ENCODE measurements at regions not wholly inside any gene's neighbourhood (a gene's known extent, or its start where the extent isn't known, plus 50 kb on each side); places are given as distances from the start of the nearest gene placed in this dataset.
"Not testable (repeated sequence)": the region's sequence is repeated elsewhere in the genome, so short reads cannot be mapped to it uniquely, and the experiment has no call there.

GRCh38 chrX:46152756-46153155 is 392.5 kb downstream of the ZNF674 start:
- Mint-ChIP-seq H3K4me3 (ENCODE audit: unreplicated experiment) (no peak overlapping the region), H3K9me3 (ENCODE audit: unreplicated experiment) (peaks cover 36% of the 10 kb centered on the region), H3K27me3 (ENCODE audit: unreplicated experiment) (no peaks in the 10 kb centered on the region), H3K4me1 (ENCODE audit: unreplicated experiment) (no peaks in the 10 kb centered on the region), H3K36me3 (ENCODE audit: unreplicated experiment) (peaks cover 5% of the 10 kb centered on the region), H3K27ac (ENCODE audit: unreplicated experiment) (no peak overlapping the region)
- no peak for TF ChIP-seq CTCF (IDR thresholded peaks at IDR 0.05)
- no peak for DNase-seq (ENCODE audit: extremely low spot score, unreplicated experiment)

- not testable (repeated sequence) for H3K27me3 Mint-ChIP-seq (ENCODE audit: unreplicated experiment); H3K36me3 Mint-ChIP-seq (ENCODE audit: unreplicated experiment); DNase-seq (ENCODE audit: extremely low spot score, unreplicated experiment); H3K27ac Mint-ChIP-seq (ENCODE audit: unreplicated experiment); H3K4me1 Mint-ChIP-seq (ENCODE audit: unreplicated experiment); H3K4me3 Mint-ChIP-seq (ENCODE audit: unreplicated experiment)
- H3K9me3 Mint-ChIP-seq (ENCODE audit: unreplicated experiment) = peaks cover 30% of the 10 kb centered on the region
These were observed 393.9 kb downstream of the ZNF674 start for GRCh38 chrX:46151332-46151731.

GRCh38 chrX:46144566-46144965 is 400.7 kb downstream of the ZNF674 start:
- DNase-seq (ENCODE audit: extremely low spot score, unreplicated experiment) = no peak
- no peak for TF ChIP-seq CTCF (IDR thresholded peaks at IDR 0.05)
- no peaks in the 10 kb centered on the region for H3K27me3 Mint-ChIP-seq (ENCODE audit: unreplicated experiment)
- H3K9me3 Mint-ChIP-seq (ENCODE audit: unreplicated experiment) = peaks cover 20% of the 10 kb centered on the region
- H3K4me3 Mint-ChIP-seq (ENCODE audit: unreplicated experiment) = no peak overlapping the region
- no peaks in the 10 kb centered on the region for H3K36me3 Mint-ChIP-seq (ENCODE audit: unreplicated experiment)
- no peaks in the 10 kb centered on the region for H3K4me1 Mint-ChIP-seq (ENCODE audit: unreplicated experiment)
- no peak overlapping the region for H3K27ac Mint-ChIP-seq (ENCODE audit: unreplicated experiment)

- Mint-ChIP-seq H3K9me3 (ENCODE audit: unreplicated experiment) (peaks cover 30% of the 10 kb centered on the region), H3K36me3 (ENCODE audit: unreplicated experiment) (no peaks in the 10 kb centered on the region), H3K4me3 (ENCODE audit: unreplicated experiment) (no peak overlapping the region), H3K4me1 (ENCODE audit: unreplicated experiment) (no peaks in the 10 kb centered on the region), H3K27ac (ENCODE audit: unreplicated experiment) (no peak overlapping the region), H3K27me3 (ENCODE audit: unreplicated experiment) (no peaks in the 10 kb centered on the region)
- TF ChIP-seq CTCF (IDR thresholded peaks at IDR 0.05) = no peak
- DNase-seq (ENCODE audit: extremely low spot score, unreplicated experiment) = no peak
These were observed 404.9 kb downstream of the ZNF674 start for GRCh38 chrX:46140272-46140671.

GRCh38 chrX:46130247-46130646 is 415.0 kb downstream of the ZNF674 start:
- Mint-ChIP-seq H3K4me1 (ENCODE audit: unreplicated experiment) (peaks cover 2% of the 10 kb centered on the region), H3K27ac (ENCODE audit: unreplicated experiment) (no peak overlapping the region), H3K9me3 (ENCODE audit: unreplicated experiment) (no peaks in the 10 kb centered on the region), H3K4me3 (ENCODE audit: unreplicated experiment) (no peak overlapping the region), H3K27me3 (ENCODE audit: unreplicated experiment) (no peaks in the 10 kb centered on the region), H3K36me3 (ENCODE audit: unreplicated experiment) (no peaks in the 10 kb centered on the region)
- TF ChIP-seq CTCF (IDR thresholded peaks at IDR 0.05) = no peak
- DNase-seq (ENCODE audit: extremely low spot score, unreplicated experiment) = no peak

GRCh38 chrX:46125111-46125510 is 420.1 kb downstream of the ZNF674 start:
- TF ChIP-seq CTCF (IDR thresholded peaks at IDR 0.05) = no peak
- Mint-ChIP-seq H3K4me3 (ENCODE audit: unreplicated experiment) (no peak overlapping the region), H3K27ac (ENCODE audit: unreplicated experiment) (no peak overlapping the region), H3K9me3 (ENCODE audit: unreplicated experiment) (peaks cover 18% of the 10 kb centered on the region), H3K27me3 (ENCODE audit: unreplicated experiment) (no peaks in the 10 kb centered on the region), H3K4me1 (ENCODE audit: unreplicated experiment) (peaks cover 5% of the 10 kb centered on the region), H3K36me3 (ENCODE audit: unreplicated experiment) (no peaks in the 10 kb centered on the region)
- no peak for DNase-seq (ENCODE audit: extremely low spot score, unreplicated experiment)
